ENCODE measurements at regions not wholly inside any gene's neighbourhood (a gene's known extent, or its start where the extent isn't known, plus 50 kb on each side); places are given as distances from the start of the nearest gene placed in this dataset.

DNA sequence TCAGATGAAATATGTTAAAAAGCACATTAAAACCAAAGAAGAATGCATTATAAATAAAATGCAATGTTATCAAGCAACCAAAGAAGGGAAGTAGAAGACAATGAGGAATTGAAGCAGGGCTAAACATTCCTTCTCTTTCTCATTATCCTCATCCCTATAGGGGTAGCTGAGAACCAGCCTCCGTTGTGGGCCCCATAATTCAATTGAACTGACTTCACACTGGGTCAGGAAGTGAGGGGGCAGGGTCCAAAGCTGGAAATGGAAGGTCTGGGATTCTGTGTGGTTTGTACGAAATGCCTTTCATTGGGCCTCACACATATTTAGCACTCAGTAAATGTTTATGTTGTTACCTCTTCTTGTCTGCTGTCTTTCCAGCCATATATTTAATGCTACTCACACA lies 220.4 kb upstream of the CD180 start:
- TF ChIP-seq POLR2AphosphoS5 (IDR thresholded peaks at IDR 0.05) = no peak
- TF ChIP-seq EP300 (IDR thresholded peaks at IDR 0.05; ENCODE audit: low read depth) = no peak
